ENCODE measurements at regions not wholly inside any gene's neighbourhood (a gene's known extent, or its start where the extent isn't known, plus 50 kb on each side); places are given as distances from the start of the nearest gene placed in this dataset.

DNA sequence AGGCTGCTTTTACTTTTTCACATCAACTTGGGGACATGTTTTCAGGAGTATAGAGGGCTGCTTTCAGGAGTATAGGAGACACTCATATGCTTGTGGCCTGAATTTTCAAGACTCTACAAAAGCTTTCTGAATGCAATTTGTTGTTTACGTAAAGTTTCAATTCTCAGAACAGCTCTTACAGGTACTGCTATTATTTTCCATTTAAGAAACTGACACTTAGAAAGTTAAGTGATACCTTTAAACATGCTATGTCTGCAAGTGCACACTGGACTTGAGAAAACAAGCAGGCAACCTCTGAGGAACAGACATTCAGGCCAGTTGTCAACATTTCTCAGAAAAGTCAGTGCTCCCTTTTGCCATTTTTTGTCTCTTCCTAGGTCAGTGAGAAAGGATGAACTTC, 70.0 kb upstream of the PHYHIPL start:
- Histone ChIP-seq H3K27ac (ENCODE audit: low read length) (no peak overlapping the region), H3K4me1 (ENCODE audit: insufficient read depth, low read length) (no peaks in the 10 kb centered on the region), H3K27me3 (ENCODE audit: insufficient read depth, low read length) (no peaks in the 10 kb centered on the region), H3K9me3 (ENCODE audit: insufficient read depth, low read depth, low read length) (no peaks in the 10 kb centered on the region), H3K9ac (ENCODE audit: low read depth, low read length) (no peak overlapping the region), H3K4me3 (ENCODE audit: low read length) (no peak overlapping the region), H3K36me3 (ENCODE audit: insufficient read depth, low read depth, low read length) (no peaks in the 10 kb centered on the region)

DNA sequence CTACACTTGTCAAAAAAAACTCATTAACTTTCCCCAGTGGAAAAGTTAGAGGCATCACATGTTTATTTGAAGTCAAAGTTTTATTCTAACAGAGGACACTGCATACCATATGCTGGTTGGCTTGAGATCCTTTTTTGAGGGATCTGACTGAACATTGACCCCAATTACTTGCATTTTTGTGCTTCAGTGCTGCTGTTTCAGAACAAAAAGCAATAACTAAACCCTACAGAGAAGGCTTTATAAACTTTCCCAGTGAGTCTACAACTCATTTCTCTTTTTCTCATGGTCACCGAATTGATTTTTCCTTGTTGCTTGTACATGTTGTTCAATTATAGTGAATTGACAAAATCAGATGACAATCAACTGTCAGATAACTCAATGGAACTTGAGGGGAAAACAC, 69.3 kb upstream of the PHYHIPL start:
- Histone ChIP-seq H3K4me1 (ENCODE audit: insufficient read depth, low read length) (no peaks in the 10 kb centered on the region), H3K27me3 (ENCODE audit: insufficient read depth, low read length) (no peaks in the 10 kb centered on the region), H3K9me3 (ENCODE audit: insufficient read depth, low read depth, low read length) (no peaks in the 10 kb centered on the region), H3K4me3 (ENCODE audit: low read length) (no peak overlapping the region), H3K9ac (ENCODE audit: low read depth, low read length) (no peak overlapping the region), H3K36me3 (ENCODE audit: insufficient read depth, low read depth, low read length) (no peaks in the 10 kb centered on the region), H3K27ac (ENCODE audit: low read length) (no peak overlapping the region)

DNA sequence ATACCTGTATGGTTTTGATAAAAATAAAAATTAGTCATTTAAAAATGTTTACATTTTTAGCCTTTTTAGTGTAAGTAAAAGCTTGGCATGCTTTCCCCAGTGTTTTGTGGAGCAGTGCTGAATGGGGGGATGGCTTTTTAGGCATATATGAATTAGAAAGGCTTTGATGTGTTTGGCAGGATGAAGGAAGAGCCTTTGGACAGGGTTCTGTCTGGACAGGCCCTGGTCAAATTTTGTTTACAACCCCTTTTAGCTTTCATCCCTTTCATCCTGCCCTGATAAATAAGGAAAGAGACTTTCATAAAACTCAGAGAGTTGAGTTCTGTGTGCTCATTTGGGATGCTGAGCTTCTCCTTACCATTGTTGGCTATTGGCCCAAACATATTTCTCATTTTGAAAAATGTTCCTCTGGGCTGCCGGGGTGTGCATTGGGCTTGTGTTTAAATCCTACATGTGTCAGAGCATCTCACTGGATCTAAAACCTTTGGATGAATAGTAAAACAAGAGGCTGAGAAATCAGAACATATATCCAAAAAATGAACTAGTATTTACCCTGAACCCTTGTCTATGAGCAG, 68.1 kb upstream of the PHYHIPL start:
- Histone ChIP-seq H3K36me3 (ENCODE audit: insufficient read depth, low read depth, low read length) (no peaks in the 10 kb centered on the region), H3K4me1 (ENCODE audit: insufficient read depth, low read length) (no peaks in the 10 kb centered on the region), H3K9ac (ENCODE audit: low read depth, low read length) (no peak overlapping the region), H3K4me3 (ENCODE audit: low read length) (no peak overlapping the region), H3K27me3 (ENCODE audit: insufficient read depth, low read length) (no peaks in the 10 kb centered on the region), H3K9me3 (ENCODE audit: insufficient read depth, low read depth, low read length) (no peaks in the 10 kb centered on the region), H3K27ac (ENCODE audit: low read length) (no peak overlapping the region)

DNA sequence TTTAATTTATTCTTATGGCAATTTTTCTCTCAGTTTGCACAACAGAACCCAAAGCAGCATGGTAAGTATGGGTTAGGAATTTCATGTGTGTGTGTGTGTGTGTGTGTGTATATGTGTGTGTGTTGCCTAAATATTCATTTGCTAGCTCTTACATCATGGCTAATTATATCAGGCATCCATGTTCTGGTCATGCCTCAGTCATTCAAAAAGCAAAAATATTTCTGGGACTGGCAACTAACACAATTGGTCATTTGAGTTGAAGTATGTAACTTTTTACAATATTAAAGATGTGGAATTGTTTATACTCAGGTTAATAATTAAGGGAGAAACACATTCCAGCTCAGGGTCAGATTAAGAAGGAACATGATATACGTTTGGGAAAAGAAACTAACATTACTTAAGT, 67.6 kb upstream of the PHYHIPL start:
- H3K27me3 ChIP-seq (ENCODE audit: insufficient read depth, low read length): no peaks in the 10 kb centered on the region
- H3K4me1 ChIP-seq (ENCODE audit: insufficient read depth, low read length): no peaks in the 10 kb centered on the region
- no peaks in the 10 kb centered on the region for H3K9me3 ChIP-seq (ENCODE audit: insufficient read depth, low read depth, low read length)
- H3K4me3 ChIP-seq (ENCODE audit: low read length): no peak overlapping the region
- H3K36me3 ChIP-seq (ENCODE audit: insufficient read depth, low read depth, low read length): no peaks in the 10 kb centered on the region
- no peak overlapping the region for H3K9ac ChIP-seq (ENCODE audit: low read depth, low read length)
- H3K27ac ChIP-seq (ENCODE audit: low read length): no peak overlapping the region

DNA sequence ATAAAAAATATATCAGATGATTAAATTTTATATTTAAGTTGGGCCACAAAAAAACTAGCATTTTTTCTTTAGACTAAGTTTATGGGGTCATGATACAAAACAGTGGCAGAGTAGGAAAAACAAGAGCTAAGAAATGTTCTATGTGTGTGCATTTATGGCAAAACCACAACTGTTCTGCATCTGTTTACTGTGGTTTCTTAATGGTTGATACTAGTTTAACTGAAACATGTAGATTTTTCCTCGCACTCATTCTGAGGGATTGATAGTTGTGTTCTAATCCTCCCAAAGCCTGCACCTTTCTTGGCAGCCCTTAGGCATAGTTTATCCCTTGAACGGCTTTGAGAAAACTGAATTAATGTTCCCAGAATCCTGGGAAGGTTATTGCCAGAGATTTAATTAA, 66.6 kb upstream of the PHYHIPL start:
- H3K9me3 ChIP-seq (ENCODE audit: insufficient read depth, low read depth, low read length): no peaks in the 10 kb centered on the region
- H3K27ac ChIP-seq (ENCODE audit: low read length): no peak overlapping the region
- no peaks in the 10 kb centered on the region for H3K4me1 ChIP-seq (ENCODE audit: insufficient read depth, low read length)
- no peaks in the 10 kb centered on the region for H3K27me3 ChIP-seq (ENCODE audit: insufficient read depth, low read length)
- H3K36me3 ChIP-seq (ENCODE audit: insufficient read depth, low read depth, low read length): no peaks in the 10 kb centered on the region
- H3K4me3 ChIP-seq (ENCODE audit: low read length): no peak overlapping the region
- no peak overlapping the region for H3K9ac ChIP-seq (ENCODE audit: low read depth, low read length)

DNA sequence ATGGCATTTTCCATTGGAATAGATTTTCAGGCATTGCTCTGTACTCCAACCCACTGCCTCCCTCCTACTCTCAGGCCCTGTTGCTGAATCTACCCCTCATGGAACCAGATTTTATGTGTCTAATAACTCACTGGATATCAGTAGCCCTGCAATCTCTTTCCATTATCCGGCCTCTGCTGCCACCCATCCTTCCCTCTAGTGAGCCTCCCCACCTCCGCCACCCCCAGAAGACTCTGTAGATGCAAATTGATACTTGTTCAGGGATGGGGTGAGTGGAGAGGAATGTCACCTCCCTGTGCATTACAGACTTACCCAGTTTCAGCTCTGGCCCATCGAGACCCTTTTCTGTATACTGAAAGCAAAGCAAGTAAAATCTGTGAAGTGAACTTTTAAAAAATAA, 52.3 kb upstream of the PHYHIPL start:
- no peaks in the 10 kb centered on the region for H3K36me3 ChIP-seq (ENCODE audit: insufficient read depth, low read depth, low read length)
- H3K9me3 ChIP-seq (ENCODE audit: insufficient read depth, low read depth, low read length): no peaks in the 10 kb centered on the region
- H3K4me3 ChIP-seq (ENCODE audit: low read length): no peak overlapping the region
- no peak overlapping the region for H3K27ac ChIP-seq (ENCODE audit: low read length)
- no peaks in the 10 kb centered on the region for H3K4me1 ChIP-seq (ENCODE audit: insufficient read depth, low read length)
- no peak overlapping the region for H3K9ac ChIP-seq (ENCODE audit: low read depth, low read length)
- no peaks in the 10 kb centered on the region for H3K27me3 ChIP-seq (ENCODE audit: insufficient read depth, low read length)

DNA sequence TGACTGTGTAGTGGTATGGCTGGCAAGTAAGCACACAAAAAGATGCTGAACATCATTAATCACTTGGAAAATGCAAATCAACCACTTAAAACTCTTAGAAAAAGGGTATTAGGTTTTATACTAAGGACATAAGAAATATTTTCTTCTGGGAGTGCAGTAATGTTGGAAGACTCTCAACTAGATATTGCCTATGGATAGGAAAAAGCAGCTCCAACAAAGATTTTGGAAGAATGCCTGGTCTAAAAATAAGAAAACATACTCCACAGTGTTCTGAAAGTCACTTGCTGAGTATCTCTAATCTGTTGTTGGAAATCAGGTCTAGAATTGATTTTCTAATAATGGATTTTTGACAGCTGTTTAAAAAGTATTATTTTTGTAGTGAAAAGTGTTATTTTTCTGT, 50.8 kb upstream of the PHYHIPL start:
- no peaks in the 10 kb centered on the region for H3K4me1 ChIP-seq (ENCODE audit: insufficient read depth, low read length)
- no peak overlapping the region for H3K9ac ChIP-seq (ENCODE audit: low read depth, low read length)
- H3K27ac ChIP-seq (ENCODE audit: low read length): no peak overlapping the region
- no peaks in the 10 kb centered on the region for H3K27me3 ChIP-seq (ENCODE audit: insufficient read depth, low read length)
- no peak overlapping the region for H3K4me3 ChIP-seq (ENCODE audit: low read length)
- H3K9me3 ChIP-seq (ENCODE audit: insufficient read depth, low read depth, low read length): no peaks in the 10 kb centered on the region
- no peaks in the 10 kb centered on the region for H3K36me3 ChIP-seq (ENCODE audit: insufficient read depth, low read depth, low read length)

DNA sequence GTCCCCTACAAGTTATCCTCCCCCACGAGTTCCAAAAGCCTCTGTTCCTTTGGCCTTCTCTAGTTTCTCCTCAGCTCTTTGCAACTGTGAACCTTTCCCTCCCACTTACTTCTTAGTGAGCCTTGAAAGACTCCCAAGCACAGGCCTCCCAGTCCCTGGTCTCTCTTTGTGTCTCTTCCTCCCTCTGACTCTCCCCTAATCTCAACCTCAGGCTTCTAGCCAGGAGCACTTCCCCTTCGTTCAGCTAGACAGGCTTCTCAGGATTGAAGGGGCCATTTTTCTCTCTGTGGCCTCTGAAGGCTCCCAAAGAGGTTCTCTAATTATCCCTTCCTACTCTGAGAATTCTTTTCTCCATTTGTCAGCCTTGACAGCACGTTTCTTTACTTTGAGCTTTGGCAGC, 50.2 kb upstream of the PHYHIPL start:
- Histone ChIP-seq H3K36me3 (ENCODE audit: insufficient read depth, low read depth, low read length) (no peaks in the 10 kb centered on the region), H3K4me3 (ENCODE audit: low read length) (no peak overlapping the region), H3K27ac (ENCODE audit: low read length) (no peak overlapping the region), H3K9me3 (ENCODE audit: insufficient read depth, low read depth, low read length) (no peaks in the 10 kb centered on the region), H3K9ac (ENCODE audit: low read depth, low read length) (no peak overlapping the region), H3K4me1 (ENCODE audit: insufficient read depth, low read length) (no peaks in the 10 kb centered on the region), H3K27me3 (ENCODE audit: insufficient read depth, low read length) (no peaks in the 10 kb centered on the region)
